HG03025 (cell line): ENCODE measurements at regions not wholly inside any gene's neighbourhood (a gene's known extent, or its start where the extent isn't known, plus 50 kb on each side); places are given as distances from the start of the nearest gene placed in this dataset.
"Not testable (repeated sequence)": the region's sequence is repeated elsewhere in the genome, so short reads cannot be mapped to it uniquely, and the experiment has no call there.

Source experiments
- ATAC-seq: cut with Tn5 transposase; IDR thresholded peaks from one replicate; pipeline ENCODE4 v1.9.1; 2021; ENCODE audit warnings: mild to moderate bottlenecking, moderate library complexity; ENCODE audit not compliant: unreplicated experiment, low FRiP score

- ATAC-seq, result no peak
Observed at GRCh38 chr6:140353536-140353935, 979.1 kb upstream of the CITED2 start.

DNA sequence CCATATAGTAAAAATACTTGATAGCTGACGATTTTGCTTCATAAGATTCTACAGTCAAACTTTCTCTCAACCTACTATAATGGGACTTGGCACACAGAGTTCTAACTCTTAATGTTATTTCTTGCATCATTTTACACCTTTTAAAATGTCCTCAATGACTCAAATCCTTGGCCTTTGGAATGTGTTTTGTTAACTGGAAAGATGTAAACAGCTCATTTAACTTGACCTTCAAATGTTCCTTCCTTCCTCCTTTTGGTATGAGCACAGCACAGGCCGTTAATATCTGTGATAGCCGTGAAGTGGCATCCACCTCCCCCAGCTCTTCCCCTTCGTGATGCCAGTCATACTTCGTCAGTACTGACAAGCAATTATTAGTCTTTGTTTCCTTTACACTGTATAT, 972.0 kb upstream of the CITED2 start:
- ATAC-seq, result no peak

DNA sequence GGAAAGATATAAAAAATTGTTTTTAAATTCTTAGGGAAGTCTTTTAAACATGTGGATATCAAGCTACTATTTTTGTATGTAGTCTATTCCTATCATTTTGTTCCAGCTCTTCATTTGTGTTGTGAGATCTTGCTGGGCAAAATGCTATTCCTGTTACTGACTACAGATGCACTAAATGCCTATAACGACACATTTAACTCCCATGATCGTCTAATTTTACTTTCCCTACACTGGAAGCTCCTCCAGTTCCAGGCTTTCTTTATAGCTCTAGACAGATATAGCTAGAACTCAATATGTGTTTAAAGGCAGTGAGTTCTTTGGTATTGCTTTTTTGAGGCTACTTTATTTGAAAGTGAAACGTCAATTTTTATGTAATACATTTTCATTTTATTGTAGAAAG, 971.5 kb upstream of the CITED2 start:
- no peak for ATAC-seq

- no peak for ATAC-seq
Observed at GRCh38 chr6:140344142-140344913, 969.9 kb upstream of the CITED2 start.

- ATAC-seq, result no peak
Observed at GRCh38 chr6:140343128-140343527, 968.7 kb upstream of the CITED2 start.

GRCh38 chr6:140341272-140341671, 966.8 kb upstream of the CITED2 start:
- no peak for ATAC-seq

GRCh38 chr6:140340795-140341194, 966.3 kb upstream of the CITED2 start:
- no peak for ATAC-seq

DNA sequence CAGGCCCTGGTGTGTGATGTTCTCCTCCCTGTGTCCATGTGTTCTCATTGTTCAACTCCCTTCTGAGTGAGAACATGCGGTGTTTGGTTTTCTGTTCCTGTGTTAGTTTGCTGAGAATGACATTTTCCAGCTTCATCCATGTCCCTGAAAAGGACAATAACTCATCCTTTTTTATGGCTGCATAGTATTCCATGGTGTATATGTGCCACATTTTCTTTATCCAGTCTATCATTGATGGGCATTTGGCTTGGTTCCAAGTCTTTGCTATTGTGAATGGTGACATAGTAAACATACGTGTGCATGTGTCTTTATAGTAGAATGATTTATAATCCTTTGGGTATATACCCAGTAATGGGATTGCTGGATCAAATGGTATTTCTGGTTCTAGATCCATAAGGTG, 964.6 kb upstream of the CITED2 start:
- not testable (repeated sequence) for ATAC-seq

GRCh38 chr6:140321891-140322290, 947.4 kb upstream of the CITED2 start:
- no peak for ATAC-seq

DNA sequence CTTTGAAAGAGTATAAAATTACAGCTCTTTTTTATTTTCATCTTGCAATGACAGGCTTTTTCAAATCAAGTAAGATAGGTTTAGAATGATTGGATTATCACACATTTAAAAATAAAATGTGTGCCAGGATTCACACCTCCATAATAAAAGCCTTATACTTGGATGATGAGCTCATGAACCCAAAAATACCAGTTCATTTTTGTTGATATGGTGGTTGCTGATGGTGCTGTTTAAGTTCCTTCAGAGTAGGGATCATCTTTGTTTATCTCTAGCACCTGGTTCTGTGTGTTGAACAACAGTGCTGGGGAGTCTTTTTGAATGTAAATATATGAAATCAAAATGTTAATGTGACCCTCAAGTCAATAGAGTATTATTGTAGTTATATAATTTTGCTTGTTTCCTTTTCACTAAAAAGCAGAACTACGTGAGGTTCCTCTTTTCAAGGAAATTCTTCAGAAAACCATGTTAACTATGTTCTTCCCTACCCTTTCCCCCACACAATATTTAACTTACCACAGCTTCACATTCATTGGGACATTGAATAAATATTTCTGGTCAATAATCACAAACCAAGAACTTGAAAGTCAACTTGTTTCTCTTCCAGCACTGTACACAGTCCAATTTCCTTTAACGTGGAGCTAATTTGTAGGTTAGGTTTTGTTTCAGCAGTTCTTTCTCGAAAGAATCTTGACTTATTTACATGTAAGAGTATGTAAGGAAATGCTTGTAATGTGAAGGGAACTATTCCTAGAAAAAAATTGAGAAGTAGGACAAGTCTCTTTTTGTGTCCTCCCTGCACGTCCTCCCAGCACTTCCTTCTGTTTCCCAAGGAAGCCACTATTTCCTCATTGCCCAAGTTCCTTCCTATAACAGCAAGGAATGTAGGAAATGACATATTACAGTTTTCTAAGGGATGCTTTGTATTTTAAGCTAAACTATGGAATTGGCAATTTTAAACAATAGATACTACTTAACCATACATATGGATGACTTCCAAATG, 945.9 kb upstream of the CITED2 start:
- ATAC-seq, result no peak

DNA sequence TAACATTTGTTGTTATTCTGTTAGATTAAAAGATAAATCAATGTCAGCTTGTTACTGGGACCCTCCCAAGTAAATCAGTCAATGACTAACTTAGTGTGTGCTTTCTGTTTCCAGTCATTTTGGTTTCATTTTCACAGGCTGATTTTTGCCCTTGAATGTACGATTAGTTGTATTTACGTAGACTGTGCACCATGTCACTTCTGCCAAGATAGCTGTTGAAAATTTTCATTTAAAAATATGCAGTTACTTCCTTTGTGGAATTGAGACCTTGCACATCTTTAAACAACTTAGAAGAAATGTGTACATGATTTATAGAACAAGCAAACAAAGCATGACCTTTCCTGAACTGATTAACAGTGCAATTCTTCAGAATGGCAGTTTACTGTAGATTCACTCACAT, 944.8 kb upstream of the CITED2 start:
- ATAC-seq, result no peak

DNA sequence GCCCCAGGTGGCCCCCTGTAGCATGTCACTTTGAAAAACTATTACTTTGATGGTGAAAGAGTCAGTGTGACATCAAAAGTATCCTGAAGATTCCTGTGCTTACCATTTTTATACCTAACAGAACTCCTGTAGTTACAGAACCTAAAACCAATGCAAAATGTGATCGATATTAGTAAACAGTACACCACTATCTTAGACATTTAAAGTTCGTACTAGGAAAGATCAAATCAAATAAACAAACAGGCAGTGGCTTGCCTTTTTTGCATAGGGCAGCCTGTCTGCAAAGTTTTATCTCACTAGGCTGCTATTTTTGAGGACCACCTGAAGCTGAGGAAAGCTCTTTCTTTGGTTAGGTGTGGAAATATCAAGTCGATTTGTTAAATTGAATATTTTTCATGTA, 944.0 kb upstream of the CITED2 start:
- ATAC-seq, result no peak

DNA sequence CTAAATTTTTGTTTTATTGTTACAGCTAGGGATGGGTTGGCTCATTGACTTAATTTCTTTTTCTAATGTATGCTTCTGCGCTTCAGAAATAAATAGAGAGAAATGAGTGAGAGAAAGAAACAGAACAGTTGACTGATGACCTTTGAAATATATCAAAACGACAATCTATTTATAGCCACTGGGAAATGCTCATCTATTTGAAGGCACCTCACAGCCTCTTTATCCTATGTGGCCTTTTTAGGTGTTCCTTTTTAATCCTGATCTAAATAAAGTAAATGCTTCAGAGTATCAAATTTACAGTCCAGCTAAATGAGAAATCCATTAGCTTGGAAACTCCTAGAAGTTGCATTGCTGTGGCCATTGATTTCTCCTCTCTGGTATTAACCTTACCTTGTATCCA, 943.5 kb upstream of the CITED2 start:
- ATAC-seq, result no peak

- ATAC-seq, result no peak
Observed at GRCh38 chr6:140316966-140317365, 942.5 kb upstream of the CITED2 start.

DNA sequence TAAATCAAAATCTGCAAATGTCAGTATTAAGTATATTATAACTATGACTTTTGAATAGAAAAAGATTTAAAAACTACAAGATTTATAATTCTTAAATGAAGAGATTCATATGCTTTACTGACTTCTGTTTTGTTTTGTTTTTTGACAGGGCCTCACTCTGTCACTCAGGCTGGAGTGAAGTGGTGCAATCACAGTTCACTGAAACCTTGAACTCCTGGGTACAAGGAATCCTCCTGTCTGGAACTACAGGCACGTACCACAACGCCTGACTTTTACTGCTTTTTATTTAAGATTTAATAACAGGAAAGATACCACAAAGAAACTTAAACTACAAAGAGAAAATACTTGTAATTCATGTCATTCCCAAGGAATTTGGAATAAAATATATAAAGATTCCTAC, 940.2 kb upstream of the CITED2 start:
- ATAC-seq, result no peak

DNA sequence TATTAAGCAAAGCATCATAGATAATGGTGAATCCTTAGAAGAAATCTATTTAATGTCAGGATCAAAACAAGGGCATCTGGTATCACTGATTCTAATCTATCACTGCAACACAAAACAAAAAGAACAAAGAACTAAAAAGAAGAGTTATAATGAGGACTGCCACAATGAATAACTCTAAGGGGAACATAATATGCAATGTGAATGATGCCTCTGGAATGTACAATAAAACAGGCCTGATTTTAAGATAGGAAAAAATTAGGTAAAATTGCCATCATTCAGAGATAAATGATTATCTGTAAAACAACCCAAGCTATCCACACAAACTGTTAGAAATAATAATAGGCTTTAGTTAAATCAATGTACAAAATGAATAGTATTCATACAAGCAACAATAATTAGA, 936.7 kb upstream of the CITED2 start:
- ATAC-seq, result no peak

DNA sequence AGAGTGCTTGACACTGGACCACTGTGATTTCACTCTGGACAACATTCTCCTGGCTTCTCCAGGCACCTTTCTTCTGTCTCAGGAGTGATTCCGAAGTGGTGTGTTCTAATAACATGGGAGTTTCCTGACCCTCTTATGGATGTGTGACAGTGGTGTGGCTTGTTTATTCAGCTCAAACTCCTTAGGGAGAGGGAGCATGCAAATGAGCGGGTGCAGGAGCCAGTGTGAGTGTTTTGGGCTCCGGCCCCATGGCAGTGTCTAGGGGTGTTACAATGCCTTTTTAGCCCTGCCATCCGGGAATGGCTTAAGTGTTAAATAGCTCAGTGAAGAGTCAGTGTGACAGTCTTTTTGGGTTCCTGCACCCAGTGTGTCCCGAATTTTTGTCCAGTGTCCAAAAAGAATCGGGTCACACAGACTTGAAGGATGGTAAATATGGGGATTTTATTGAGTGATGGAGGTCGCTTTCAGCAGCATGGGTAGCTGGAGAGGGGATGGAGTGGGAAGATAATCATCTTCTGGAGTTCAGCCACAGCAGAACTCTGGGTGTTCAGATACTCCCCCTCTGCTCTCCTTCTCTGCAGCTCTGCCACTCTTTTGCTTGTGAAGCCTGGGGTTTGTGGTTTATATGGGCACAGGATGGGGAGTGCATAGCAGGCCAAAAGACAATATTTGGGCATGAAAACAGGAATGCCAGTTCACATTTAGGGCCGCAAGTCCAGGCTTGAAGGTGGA, 928.9 kb upstream of the CITED2 start:
- no peak for ATAC-seq

DNA sequence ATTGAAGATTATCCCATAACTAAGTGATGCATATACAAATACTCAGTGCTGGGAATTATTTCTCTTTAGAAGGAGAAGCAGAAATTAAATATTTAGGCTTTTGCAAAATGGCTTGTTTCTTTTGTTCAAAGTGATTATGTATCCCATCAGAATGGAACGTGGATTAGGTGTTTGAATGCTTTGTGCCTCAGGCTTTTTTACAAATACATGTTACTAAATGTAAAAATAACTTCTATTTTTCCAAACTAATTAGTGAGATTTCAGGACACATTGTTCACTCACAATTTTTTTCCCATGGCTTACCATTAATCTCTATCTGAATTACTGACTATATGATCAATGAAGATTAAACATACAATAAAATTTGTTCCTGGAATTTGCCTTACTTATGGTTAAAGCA, 925.9 kb upstream of the CITED2 start:
- no peak for ATAC-seq

GRCh38 chr6:140289186-140289585, 914.7 kb upstream of the CITED2 start:
- no peak for ATAC-seq

- ATAC-seq, result no peak
Observed at GRCh38 chr6:140285998-140286690, 911.7 kb upstream of the CITED2 start.
